GM19328 (cell line): ENCODE measurements at regions not wholly inside any gene's neighbourhood (a gene's known extent, or its start where the extent isn't known, plus 50 kb on each side); places are given as distances from the start of the nearest gene placed in this dataset.
"Not testable (repeated sequence)": the region's sequence is repeated elsewhere in the genome, so short reads cannot be mapped to it uniquely, and the experiment has no call there.

Experiments used
- ATAC-seq: cut with Tn5 transposase; IDR thresholded peaks from one replicate; pipeline ENCODE4 v1.9.1; 2021; ENCODE audit warnings: mild to moderate bottlenecking, moderate library complexity; ENCODE audit not compliant: unreplicated experiment

GRCh38 chr1:234961456-234962339 lies 166.9 kb downstream of the TOMM20 start:
- ATAC-seq = no peak

- ATAC-seq = no peak
Observed at GRCh38 chr1:234960722-234961455, 167.7 kb downstream of the TOMM20 start.

- ATAC-seq = no peak
Observed at GRCh38 chr1:234958706-234959657, 169.7 kb downstream of the TOMM20 start.

GRCh38 chr1:234958066-234958705 lies 170.5 kb downstream of the TOMM20 start:
- ATAC-seq = no peak

- no peak for ATAC-seq
Observed at GRCh38 chr1:234957330-234958065, 171.1 kb downstream of the TOMM20 start.

- no peak for ATAC-seq
Observed at GRCh38 chr1:234956821-234957329, 171.8 kb downstream of the TOMM20 start.

- no peak for ATAC-seq
Observed at GRCh38 chr1:234955107-234955731, 173.4 kb downstream of the TOMM20 start.

- no peak for ATAC-seq
Observed at GRCh38 chr1:234954613-234955012, 174.0 kb downstream of the TOMM20 start.

- ATAC-seq = no peak
Observed at GRCh38 chr1:234953655-234954405, 174.8 kb downstream of the TOMM20 start.

GRCh38 chr1:234950598-234950997 lies 178.0 kb downstream of the TOMM20 start:
- ATAC-seq = no peak

- ATAC-seq = not testable (repeated sequence)
Observed at GRCh38 chr1:234949528-234949927, 179.1 kb downstream of the TOMM20 start.

GRCh38 chr1:234944439-234945344 lies 183.9 kb downstream of the TOMM20 start:
- ATAC-seq = no peak

GRCh38 chr1:234943836-234944402 lies 184.7 kb downstream of the TOMM20 start:
- ATAC-seq = no peak

- no peak for ATAC-seq
Observed at GRCh38 chr1:234942879-234943506, 185.6 kb downstream of the TOMM20 start.

- no peak for ATAC-seq
Observed at GRCh38 chr1:234942012-234942332, 186.7 kb downstream of the TOMM20 start.

- no peak for ATAC-seq
Observed at GRCh38 chr1:234941321-234942011, 187.2 kb downstream of the TOMM20 start.
